ENCODE measurements at regions not wholly inside any gene's neighbourhood (a gene's known extent, or its start where the extent isn't known, plus 50 kb on each side); places are given as distances from the start of the nearest gene placed in this dataset.

DNA sequence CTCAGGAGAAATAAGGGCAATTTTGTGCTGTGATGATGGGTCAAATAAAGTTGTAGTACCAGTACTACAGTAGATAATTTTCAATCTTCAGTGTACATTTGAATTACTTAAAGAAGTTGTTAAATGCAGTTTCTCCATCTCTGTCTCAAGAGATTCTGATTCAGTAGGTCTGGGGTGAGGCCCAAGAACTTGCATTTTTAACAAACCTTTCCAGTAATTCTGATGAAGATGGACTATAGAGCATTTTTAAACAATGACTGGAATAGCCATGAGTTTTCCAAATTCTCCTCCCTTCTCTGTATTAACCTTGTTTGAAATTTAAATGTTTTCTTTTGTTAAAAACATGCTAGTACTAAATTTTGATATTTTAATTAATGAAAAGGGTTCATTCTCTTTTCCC lies 127.0 kb upstream of the CD96 start:
- TF ChIP-seq, protein P1, sequence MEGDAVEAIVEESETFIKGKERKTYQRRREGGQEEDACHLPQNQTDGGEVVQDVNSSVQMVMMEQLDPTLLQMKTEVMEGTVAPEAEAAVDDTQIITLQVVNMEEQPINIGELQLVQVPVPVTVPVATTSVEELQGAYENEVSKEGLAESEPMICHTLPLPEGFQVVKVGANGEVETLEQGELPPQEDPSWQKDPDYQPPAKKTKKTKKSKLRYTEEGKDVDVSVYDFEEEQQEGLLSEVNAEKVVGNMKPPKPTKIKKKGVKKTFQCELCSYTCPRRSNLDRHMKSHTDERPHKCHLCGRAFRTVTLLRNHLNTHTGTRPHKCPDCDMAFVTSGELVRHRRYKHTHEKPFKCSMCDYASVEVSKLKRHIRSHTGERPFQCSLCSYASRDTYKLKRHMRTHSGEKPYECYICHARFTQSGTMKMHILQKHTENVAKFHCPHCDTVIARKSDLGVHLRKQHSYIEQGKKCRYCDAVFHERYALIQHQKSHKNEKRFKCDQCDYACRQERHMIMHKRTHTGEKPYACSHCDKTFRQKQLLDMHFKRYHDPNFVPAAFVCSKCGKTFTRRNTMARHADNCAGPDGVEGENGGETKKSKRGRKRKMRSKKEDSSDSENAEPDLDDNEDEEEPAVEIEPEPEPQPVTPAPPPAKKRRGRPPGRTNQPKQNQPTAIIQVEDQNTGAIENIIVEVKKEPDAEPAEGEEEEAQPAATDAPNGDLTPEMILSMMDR (IDR thresholded peaks at IDR 0.05): no peak
- no peak overlapping the region for H3K27ac ChIP-seq

GRCh38 chr3:111418391-111418790 lies 123.6 kb upstream of the CD96 start:
- DNase-seq: no peak
- H3K36me3 ChIP-seq: no peaks in the 10 kb centered on the region
- no peaks in the 10 kb centered on the region for H3K4me1 ChIP-seq
- H3K9me3 ChIP-seq: no peaks in the 10 kb centered on the region
- H3K9ac ChIP-seq (ENCODE audit: low read depth in 2 of 2, low read length in 2 of 2): no peak overlapping the region
- TF ChIP-seq, protein P1 (IDR thresholded peaks at IDR 0.05): no peak
- H3K27me3 ChIP-seq: no peaks in the 10 kb centered on the region
- intact Hi-C loops (cut with DNase I): no loop called here
- H3K4me3 ChIP-seq: no peak overlapping the region
- no peak overlapping the region for H3K27ac ChIP-seq

More for the DNA sequence above, 127.0 kb upstream of the CD96 start:
- DNase-seq: no peak
- Histone ChIP-seq H3K9me3 (no peaks in the 10 kb centered on the region), H3K4me3 (no peak overlapping the region), H3K4me1 (no peaks in the 10 kb centered on the region), H3K9ac (ENCODE audit: low read depth in 2 of 2, low read length in 2 of 2) (no peak overlapping the region), H3K27me3 (no peaks in the 10 kb centered on the region), H3K36me3 (no peaks in the 10 kb centered on the region)
- intact Hi-C loops (cut with DNase I): no loop called here

DNA sequence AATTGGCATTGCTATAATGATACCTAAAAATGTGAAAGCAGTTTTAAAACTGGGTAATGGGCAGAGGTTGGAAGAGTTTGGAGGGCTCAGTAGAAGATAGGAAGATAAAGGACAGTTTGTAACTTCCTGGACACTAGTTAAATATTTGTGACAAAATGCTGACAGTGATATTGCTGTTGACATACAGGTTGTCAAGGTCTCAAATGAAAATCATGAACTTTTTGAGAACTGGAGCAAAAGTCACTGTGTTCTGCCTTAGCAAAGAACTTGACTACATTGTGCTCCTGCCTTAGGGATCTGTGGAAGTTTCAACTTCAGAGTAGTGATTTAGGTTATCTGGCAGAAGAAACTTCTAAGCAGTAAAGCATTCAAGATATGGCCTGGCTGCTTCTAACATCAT lies 113.7 kb upstream of the CD96 start:
- H3K9me3 ChIP-seq: no peaks in the 10 kb centered on the region
- DNase-seq: no peak
- intact Hi-C loops (cut with DNase I): no loop called here

DNA sequence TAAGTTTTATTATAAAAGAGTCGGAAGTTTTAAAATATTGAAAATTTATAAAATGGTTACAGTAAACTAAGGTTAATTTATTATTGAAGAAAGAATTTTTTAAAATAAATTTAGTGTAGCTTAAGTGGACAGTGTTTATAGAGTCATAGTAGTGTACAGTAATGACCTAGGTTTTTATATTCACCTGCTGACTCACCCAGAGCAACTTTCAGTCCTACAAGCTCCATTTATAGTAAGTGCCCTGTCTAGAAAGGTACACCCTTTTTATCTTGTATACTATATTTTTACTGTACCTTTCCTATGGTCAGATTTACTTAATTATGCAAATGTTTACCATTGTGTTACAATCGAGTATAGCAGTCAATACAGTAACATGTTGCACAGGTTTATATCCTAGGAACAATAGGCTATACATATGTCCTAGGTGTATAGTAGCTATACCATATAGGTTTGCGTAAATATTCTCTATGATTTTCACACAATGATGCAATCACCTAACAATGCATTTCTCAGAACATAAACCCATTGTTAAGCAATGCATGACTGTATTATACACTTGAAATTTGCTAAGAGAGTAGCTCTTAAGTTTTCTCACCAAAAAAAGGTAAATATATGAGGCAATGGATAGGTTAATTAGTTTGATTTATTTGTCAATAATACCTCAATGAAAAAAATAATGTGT lies 106.9 kb upstream of the CD96 start:
- Histone ChIP-seq H3K27me3 (no peaks in the 10 kb centered on the region), H3K36me3 (no peaks in the 10 kb centered on the region), H3K27ac (no peak overlapping the region), H3K4me1 (no peaks in the 10 kb centered on the region), H3K9me3 (no peaks in the 10 kb centered on the region), H3K9ac (ENCODE audit: low read depth in 2 of 2, low read length in 2 of 2) (no peak overlapping the region), H3K4me3 (no peak overlapping the region)
- TF ChIP-seq, protein P1 (IDR thresholded peaks at IDR 0.05): no peak
- intact Hi-C loops (cut with DNase I): no loop called here
- no peak for DNase-seq

More for the DNA sequence above, 113.7 kb upstream of the CD96 start:
- no peaks in the 10 kb centered on the region for H3K36me3 ChIP-seq
- H3K4me3 ChIP-seq: no peak overlapping the region
- TF ChIP-seq, protein P1 (IDR thresholded peaks at IDR 0.05): no peak
- no peak overlapping the region for H3K9ac ChIP-seq (ENCODE audit: low read depth in 2 of 2, low read length in 2 of 2)
- H3K4me1 ChIP-seq: no peaks in the 10 kb centered on the region
- no peaks in the 10 kb centered on the region for H3K27me3 ChIP-seq
- no peak overlapping the region for H3K27ac ChIP-seq

DNA sequence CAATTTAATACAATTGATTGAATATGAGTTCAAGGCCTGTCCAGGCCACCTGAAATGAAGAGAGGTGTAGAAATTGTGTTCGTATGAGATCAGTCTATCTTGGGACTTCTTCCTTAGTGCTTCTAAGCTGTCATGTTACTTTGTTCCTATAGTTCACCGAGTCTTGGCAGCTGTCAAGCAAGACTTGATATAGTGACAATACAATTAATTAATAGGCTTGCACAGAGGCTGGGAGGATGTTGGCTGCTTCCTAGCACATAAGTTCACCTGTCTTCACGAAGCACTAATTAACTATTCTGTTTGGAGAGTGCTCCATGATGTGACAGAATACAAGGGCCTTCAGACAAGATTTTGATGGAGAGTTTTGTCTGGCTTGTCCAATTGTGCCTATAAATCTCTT lies 103.7 kb upstream of the CD96 start:
- DNase-seq: no peak
- Histone ChIP-seq H3K4me1 (no peaks in the 10 kb centered on the region), H3K27me3 (no peaks in the 10 kb centered on the region), H3K4me3 (no peak overlapping the region), H3K9ac (ENCODE audit: low read depth in 2 of 2, low read length in 2 of 2) (no peak overlapping the region), H3K27ac (no peak overlapping the region), H3K36me3 (no peaks in the 10 kb centered on the region), H3K9me3 (no peaks in the 10 kb centered on the region)
- TF ChIP-seq, protein P1 (IDR thresholded peaks at IDR 0.05): no peak
- intact Hi-C loops (cut with DNase I): no loop called here

Data from colonic mucosa (tissue), 4 donors.